A549 (cell line): ENCODE measurements at regions not wholly inside any gene's neighbourhood (a gene's known extent, or its start where the extent isn't known, plus 50 kb on each side); places are given as distances from the start of the nearest gene placed in this dataset.

Experiments used
- POLR2A ChIP-seq: IDR thresholded peaks from 2 replicates; pipeline ENCODE4 v1.6.1; 2012; ENCODE audit warnings: mild to moderate bottlenecking, low read length
- SREBF2 ChIP-seq: fragments of 450-650 bp; IDR thresholded peaks from 2 replicates; pipeline ENCODE4 v1.6.1; 2014; ENCODE audit warnings: mild to moderate bottlenecking, moderate library complexity

GRCh38 chr15:70356919-70357318 is 259.2 kb upstream of the TLE3 start:
- TF ChIP-seq POLR2A (no peak), SREBF2 (no peak)
